ENCODE measurements at regions not wholly inside any gene's neighbourhood (a gene's known extent, or its start where the extent isn't known, plus 50 kb on each side); places are given as distances from the start of the nearest gene placed in this dataset.

GRCh38 chr10:91032611-91033206 is 111.8 kb upstream of the ANKRD1 start:
- TF ChIP-seq SIN3A (IDR thresholded peaks at IDR 0.05; ENCODE audit: borderline replicate concordance, insufficient read depth, low read depth, low read length) = no peak
- TF ChIP-seq CTCF (IDR thresholded peaks at IDR 0.05) = no peak
- no peak for TF ChIP-seq POLR2AphosphoS5 (IDR thresholded peaks at IDR 0.05; ENCODE audit: low read depth, low read length)
